ENCODE measurements at regions not wholly inside any gene's neighbourhood (a gene's known extent, or its start where the extent isn't known, plus 50 kb on each side); places are given as distances from the start of the nearest gene placed in this dataset.

- no peak for DNase-seq
Measured at GRCh38 chr7:3236268-3236667, 64.8 kb upstream of the SDK1 start.

DNA sequence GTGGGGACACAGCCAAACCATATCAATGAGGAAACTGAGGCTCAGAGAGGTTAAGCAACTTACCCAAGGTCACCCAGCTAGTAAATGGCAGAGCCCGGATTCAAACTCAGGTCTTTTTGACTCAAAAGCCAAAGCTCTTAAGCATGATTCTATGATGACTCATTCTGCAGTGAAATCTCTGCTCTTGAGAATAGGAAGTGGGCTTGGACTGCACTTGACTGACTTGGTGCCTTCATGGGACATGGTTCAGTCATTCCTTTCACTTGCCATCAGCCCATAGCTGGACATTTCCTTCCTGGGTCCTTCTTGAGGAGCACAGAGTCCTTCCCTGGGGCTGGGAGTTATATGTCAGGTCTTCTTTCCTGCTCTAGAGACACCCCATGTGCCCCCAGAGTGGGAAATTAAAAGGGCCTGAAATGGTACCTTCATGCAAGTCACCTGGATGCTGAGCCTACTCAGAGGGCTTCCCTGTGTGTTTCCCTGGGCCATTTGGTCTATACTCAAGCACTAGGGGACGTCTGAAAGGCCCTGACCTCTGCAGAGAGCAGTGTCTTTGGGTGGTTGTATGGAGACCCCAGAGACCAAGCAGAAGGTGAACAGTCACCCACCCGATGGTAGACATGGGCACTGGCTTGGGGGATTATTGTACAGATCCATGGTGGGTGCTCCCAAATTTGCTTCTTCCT, 62.4 kb upstream of the SDK1 start:
- DNase-seq: peak in 1 of 5 experiments; percentile 1

DNA sequence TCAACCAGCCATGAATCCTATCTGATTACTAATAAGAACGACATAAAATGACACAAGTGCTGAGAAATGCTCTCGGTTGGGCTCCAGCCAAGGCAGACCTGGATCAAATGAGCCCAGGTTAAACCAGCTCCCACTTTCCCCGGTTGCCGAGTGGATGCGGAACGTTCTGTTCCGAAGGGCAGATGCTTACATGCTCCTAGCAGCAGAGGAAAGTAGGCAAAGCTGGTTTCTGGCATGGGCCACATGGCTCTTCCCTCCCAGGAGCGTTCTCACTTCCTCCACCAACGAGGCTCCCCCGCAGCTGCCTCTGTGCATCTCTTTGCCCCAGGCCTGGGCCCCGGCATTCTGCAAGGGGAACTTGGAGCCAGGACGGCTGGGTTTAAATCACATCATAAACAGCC, 61.8 kb upstream of the SDK1 start:
- DNase-seq: no peak

- DNase-seq: no peak
Measured at GRCh38 chr7:3240826-3241430, 60.1 kb upstream of the SDK1 start.

DNA sequence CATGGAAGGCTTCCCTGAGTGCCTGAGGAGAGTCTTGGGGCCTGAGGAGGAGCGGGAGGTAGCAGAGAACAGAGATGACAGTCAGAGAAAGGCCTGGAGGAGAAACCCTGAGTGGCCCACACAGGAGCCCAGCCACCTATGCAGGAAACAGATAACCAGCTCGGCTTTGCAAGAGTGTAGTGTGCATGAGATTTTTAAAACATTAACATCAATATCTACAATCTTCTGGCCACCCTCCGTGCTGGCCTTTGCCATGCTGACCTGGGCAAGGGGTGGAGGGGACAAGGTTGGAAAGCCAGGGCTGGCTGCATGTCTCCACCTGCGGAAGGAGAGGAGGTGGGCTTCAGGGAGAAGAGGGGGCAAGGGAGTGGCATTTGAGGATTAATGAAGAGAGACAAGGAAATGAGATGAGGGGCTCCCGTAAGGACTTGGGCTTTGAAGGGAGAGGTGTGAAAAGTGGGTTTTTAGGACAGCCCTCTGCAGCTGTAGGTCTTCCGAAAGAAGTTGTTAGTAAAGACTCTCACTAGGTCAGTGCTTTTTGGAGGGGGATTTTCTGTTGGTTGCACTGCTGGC, 59.3 kb upstream of the SDK1 start:
- DNase-seq: no peak

DNA sequence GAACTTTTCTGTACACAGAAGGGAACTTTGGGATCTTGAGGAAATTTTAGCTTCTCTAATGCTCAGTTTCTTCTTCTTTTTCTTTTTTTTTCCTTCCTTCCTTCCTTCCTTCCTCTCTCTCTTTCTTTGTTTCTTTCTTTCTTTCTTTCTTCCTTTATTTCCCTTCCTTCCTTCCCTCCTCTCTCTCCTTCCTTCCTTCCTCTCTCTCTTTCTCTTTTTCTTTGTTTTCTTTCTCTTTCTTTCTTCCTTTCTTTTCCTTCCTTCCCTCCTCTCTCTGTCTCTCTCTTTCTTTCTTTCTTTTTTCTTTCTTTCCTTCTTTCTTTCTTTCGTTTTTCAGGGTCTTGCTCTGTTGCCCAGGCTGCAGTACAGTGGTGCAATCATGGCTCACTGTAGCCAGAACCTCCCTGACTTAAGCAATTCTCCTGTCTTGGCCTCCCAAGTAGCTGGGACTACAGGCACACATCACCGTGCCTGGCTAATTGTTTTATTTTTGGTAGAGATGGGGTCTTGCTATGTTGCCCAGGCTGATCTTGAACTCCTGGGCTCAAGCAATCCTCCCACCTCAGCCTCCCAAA, 58.6 kb upstream of the SDK1 start:
- DNase-seq: no peak

DNA sequence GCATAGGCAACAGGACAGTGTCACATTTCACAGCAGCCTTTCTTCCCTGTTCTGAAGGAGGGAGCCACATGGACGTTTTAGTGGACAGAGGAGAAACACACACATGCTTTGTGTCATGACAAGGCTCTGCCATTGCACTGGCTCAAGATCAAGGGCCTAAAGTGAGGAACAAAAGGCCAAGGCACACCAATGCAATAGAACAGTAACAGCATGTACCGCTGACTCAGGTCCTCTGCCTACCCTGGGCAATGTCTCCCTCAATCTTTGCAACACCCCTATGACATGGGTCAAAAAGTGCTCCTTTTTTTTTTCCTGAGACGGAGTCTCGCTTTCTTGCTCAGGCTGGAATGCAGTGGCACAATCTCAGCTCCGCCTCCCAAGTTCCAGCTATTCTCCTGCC, 57.8 kb upstream of the SDK1 start:
- no peak for DNase-seq

DNA sequence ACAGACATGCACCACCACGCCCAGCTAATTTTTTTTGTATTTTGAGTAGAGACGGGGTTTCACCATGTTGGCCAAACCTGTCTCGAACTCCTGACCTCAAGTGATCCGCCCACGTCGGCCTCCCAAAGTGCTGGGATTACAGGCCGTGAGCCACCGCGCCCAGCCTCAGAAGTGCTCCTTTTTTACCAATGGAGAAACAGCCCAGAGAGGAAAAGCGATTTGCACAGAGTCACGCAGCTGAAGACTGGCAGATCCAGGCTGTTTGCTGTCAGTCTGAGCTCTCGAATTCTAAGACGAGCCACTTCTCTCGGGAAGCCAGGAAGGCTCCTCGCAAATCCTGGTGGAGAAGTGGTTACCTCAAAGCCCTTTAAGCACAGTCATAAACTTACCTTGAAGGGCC, 57.4 kb upstream of the SDK1 start:
- DNase-seq: no peak

- no peak for DNase-seq
Measured at GRCh38 chr7:3244241-3244814, 56.7 kb upstream of the SDK1 start.

DNA sequence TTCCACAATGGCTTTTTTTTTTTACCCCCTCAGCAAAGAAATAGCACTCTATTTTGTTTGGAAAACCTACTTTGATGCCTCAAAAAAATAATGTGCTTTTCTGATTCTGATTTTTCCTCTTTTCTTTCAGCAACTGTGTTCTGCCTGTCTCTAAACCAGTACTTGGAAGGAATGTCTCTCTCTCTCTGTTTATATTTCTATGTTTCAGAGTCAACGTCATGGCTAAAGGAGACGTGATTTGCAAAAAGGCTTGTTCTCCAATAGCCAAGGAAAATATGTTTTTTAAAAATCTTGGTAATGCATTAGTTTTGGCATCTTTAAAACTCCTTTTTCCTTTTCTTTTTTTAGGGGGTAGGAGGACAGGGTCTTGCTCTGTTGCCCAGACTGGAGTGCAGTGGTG, 56.0 kb upstream of the SDK1 start:
- DNase-seq: no peak

- DNase-seq: no peak
Measured at GRCh38 chr7:3245721-3246120, 55.3 kb upstream of the SDK1 start.

DNA sequence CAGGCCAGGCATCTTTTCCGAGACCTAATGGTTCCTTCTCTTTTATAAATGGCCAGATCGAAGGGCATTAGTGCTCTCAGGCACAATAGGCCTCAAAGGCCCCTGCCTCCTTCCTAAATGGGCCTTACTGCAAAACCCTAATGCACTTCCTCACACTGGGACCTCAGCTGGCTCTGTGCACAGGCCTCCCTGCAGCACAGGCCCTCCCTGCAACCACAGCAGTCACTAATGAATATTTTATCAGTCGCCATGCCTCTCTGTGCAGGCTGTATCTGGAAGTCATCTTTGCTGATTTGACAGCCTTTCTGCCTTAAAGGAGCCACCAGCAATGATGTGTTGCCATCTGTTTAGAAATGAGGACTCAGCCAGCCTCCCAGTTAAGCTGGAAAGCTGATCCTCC, 54.9 kb upstream of the SDK1 start:
- no peak for DNase-seq

- DNase-seq: no peak
Measured at GRCh38 chr7:3246651-3247050, 54.4 kb upstream of the SDK1 start.

DNA sequence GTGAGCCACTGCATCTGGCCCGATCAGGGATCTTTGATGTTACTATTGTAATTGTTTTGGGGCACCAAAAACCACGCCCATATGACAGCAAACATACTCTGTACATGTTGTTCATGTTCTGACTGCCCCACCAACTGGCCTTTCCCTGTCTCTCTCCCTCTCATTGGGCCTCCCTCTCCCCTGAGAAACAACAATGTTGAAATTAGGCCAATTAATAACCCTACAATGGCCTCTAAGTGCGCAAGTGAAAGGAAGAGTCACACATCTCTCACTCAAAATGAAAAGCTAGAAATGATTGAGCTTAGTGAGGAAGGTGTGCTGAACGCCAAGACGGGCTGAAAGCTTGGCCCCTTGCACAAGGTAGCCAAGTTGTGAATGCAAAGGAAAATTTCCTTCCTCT, 50.3 kb upstream of the SDK1 start:
- DNase-seq: peak in 1 of 5 experiments; percentile 60

Measured in T-helper 2 cell (primary cell).